ENCODE measurements at regions not wholly inside any gene's neighbourhood (a gene's known extent, or its start where the extent isn't known, plus 50 kb on each side); places are given as distances from the start of the nearest gene placed in this dataset.

- no peak for TF ChIP-seq SMAD3 (CRISPR knock-in tag; IDR thresholded peaks at IDR 0.05)
- TF ChIP-seq SIN3A (IDR thresholded peaks at IDR 0.05; ENCODE audit: borderline replicate concordance, low read depth, low read length): no peak
- TF ChIP-seq ARNTL (CRISPR knock-in tag; IDR thresholded peaks at IDR 0.05): no peak
- TF ChIP-seq RFX5 (IDR thresholded peaks at IDR 0.05; ENCODE audit: low read depth, low read length): no peak
- no peak for TF ChIP-seq ZNF615 (CRISPR knock-in tag; IDR thresholded peaks at IDR 0.05; ENCODE audit: borderline replicate concordance)
- TF ChIP-seq ZNF704 (CRISPR knock-in tag; IDR thresholded peaks at IDR 0.05; ENCODE audit: borderline replicate concordance): no peak
- TF ChIP-seq ZNF430 (CRISPR knock-in tag; IDR thresholded peaks at IDR 0.05): no peak
- TF ChIP-seq YEATS4 (CRISPR knock-in tag; IDR thresholded peaks at IDR 0.05; ENCODE audit: borderline replicate concordance): no peak
Measured at GRCh38 chr1:14326857-14327256, 271.6 kb upstream of the KAZN start (continued).

- FAIRE-seq (no peak), DNase-seq (ENCODE audit: low spot score) (no peak), ATAC-seq (no peak)
- Histone ChIP-seq H3K27ac (ENCODE audit: extremely low read length, insufficient read depth, low read length) (no peak overlapping the region), H3K79me2 (ENCODE audit: insufficient read depth, low read length) (no peaks in the 10 kb centered on the region), H3K9ac (ENCODE audit: insufficient read depth, low read depth, low read length) (no peak overlapping the region), H3K4me1 (ENCODE audit: insufficient read depth, low read length) (no peaks in the 10 kb centered on the region), H3K9me3 (ENCODE audit: low read length) (peaks cover 6% of the 10 kb centered on the region; the same call in 1 of the 2 replicates), H3K27me3 (ENCODE audit: control insufficient read depth in 1 of 2, insufficient read depth in 2 of 2, low read length in 2 of 2) (peaks cover 0 to 7% of the 10 kb centered on the region in 2 experiments; a peak in 1 of 5 replicates), H3K36me3 (replicated peaks in 1 of 2; ENCODE audit: control insufficient read depth in 1 of 2, insufficient read depth in 2 of 2, low read length in 2 of 2) (no peaks in the 10 kb centered on the region), H3K4me3 (replicated peaks in 1 of 3; ENCODE audit: insufficient read depth in 1 of 3, low read depth in 2 of 3, low read length in 3 of 3) (no peak overlapping the region), H3K4me2 (ENCODE audit: low read depth, low read length) (no peak overlapping the region), H4K20me1 (ENCODE audit: insufficient read depth, low read length) (no peaks in the 10 kb centered on the region), H2AFZ (ENCODE audit: low read length) (no peak overlapping the region)
- TF ChIP-seq NFAT5 (CRISPR knock-in tag; IDR thresholded peaks at IDR 0.05) (no peak), ZNF362 (CRISPR knock-in tag; IDR thresholded peaks at IDR 0.05; ENCODE audit: borderline replicate concordance) (no peak)
- intact Hi-C loops (cut with micrococcal nuclease; ENCODE audit: unreplicated experiment) (no loop called here), in situ Hi-C loops (cut with HindIII; ENCODE audit: extremely low pct_ligation_motif_present, low pct_unique_long_range_greater_than_20kb) (no loop called here)
- ChIA-PET POLR2A (no interaction called here), CTCF (ENCODE audit: low intra/inter-chr PET ratio, low total read pairs) (no interaction called here)
- no TSS peak for BruUV-seq (replicated peaks)
Measured at GRCh38 chr1:14328685-14329084, 269.8 kb upstream of the KAZN start.
